ENCODE measurements at regions not wholly inside any gene's neighbourhood (a gene's known extent, or its start where the extent isn't known, plus 50 kb on each side); places are given as distances from the start of the nearest gene placed in this dataset.
"Not testable (repeated sequence)": the region's sequence is repeated elsewhere in the genome, so short reads cannot be mapped to it uniquely, and the experiment has no call there.

DNA sequence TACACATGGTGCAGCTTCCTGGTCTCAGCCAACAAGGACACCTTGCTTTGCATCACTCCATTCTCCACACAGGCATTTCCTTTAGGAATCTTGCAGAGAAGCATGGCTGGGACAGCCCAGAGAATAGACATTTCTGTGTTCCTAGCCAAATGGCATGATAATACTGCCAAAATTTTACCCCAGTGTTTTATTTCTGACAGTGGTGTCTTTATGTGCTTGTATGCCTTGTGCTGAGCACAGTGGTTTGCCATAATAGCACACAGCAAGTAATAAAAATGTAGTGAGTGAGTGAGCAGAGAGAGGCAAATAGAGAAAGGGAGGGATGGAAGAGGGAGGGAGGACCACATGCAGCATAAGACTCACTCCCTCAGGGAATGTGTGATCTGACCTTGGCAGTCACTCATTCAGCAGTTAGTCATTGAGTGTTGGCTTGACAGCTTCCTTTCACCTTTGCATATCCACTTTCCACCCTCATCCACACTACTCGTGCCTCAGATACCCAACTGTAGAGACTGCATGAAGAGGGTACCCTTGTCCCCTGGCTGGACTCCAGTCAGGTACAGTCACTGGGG lies 212.8 kb upstream of the CCDC196 start:
- DNase-seq (ENCODE audit: low spot score) = no peak

- not testable (repeated sequence) for DNase-seq (ENCODE audit: low spot score)
Observed at GRCh38 chr14:66278418-66278817, 207.8 kb upstream of the CCDC196 start.

- no peak for DNase-seq (ENCODE audit: low spot score)
Observed at GRCh38 chr14:66281036-66281776, 205.0 kb upstream of the CCDC196 start.

GRCh38 chr14:66284346-66284745 lies 201.8 kb upstream of the CCDC196 start:
- DNase-seq (ENCODE audit: low spot score) = no peak

DNA sequence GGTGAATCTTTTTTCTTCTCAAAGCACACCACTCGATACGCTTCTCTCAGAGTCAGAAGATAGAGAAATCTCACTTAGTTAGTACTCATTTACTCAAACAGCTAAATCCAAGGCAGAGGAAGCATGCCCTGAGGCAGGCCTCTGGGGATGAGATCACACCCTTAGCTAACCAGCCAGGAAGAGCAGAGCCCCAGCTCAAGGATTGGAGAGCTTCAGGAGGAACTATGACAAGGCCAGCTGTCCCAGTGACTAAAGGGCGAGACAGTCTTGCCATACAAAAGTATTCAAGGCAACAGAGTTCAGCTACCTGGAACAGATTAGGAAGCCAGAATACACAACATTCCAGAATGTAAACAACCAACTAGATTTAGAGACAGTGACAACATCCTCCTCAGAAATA lies 197.7 kb upstream of the CCDC196 start:
- DNase-seq (ENCODE audit: low spot score) = no peak

DNA sequence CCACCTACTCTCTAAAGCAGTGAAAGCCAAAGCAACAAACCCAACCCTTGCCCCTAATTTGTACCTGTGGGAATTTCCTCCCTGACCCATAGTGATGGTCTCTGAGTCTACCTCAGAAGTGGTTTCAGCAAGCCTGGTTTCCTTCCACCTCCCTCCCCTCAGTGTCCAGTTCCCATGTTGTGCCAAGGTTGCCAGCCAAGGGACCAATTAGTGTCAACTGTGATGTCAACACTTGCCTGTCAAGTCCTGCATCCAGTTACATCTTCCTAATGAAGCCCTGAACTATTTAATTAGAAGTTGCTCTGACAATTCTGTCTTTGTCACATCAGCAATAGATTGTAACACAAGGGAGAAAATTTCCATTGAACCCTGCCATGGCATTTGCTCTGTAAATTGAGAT lies 194.4 kb upstream of the CCDC196 start:
- DNase-seq (ENCODE audit: low spot score) = no peak

DNA sequence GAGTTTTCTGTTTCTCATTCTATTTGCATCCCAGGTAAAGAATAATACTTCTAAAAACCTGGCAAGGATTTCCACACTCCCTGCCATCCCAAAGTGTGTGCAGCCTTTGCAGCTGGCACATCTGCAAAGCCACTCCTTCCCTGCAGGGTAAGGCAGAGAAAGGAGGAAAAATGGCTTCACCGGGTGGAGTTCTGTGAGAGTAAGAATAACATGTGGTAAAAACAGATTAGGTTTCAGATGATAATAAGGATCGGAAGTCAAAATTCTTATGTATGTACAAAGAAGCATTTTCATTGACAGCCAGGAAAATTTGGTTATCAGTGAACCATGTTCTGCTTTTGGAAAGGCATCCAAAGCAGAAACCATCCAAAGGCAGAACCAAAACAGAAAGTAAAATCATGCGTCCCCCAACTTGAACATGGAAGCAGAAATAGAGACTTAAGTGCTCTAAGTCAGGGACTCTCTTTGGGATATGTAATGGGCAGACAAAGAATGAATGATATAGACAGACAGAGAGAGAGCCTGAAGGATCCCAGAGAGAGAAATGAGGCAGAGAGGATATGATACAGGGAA lies 192.6 kb upstream of the CCDC196 start:
- DNase-seq (ENCODE audit: low spot score) = no peak

- no peak for DNase-seq (ENCODE audit: low spot score)
Observed at GRCh38 chr14:66295386-66295785, 190.8 kb upstream of the CCDC196 start.

GRCh38 chr14:66300886-66301285 lies 185.3 kb upstream of the CCDC196 start:
- no peak for DNase-seq (ENCODE audit: low spot score)

GRCh38 chr14:66306101-66306500 lies 180.1 kb upstream of the CCDC196 start:
- no peak for DNase-seq (ENCODE audit: low spot score)

GRCh38 chr14:66311058-66311457 lies 175.1 kb upstream of the CCDC196 start:
- no peak for DNase-seq (ENCODE audit: low spot score)

GRCh38 chr14:66311990-66312389 lies 174.2 kb upstream of the CCDC196 start:
- no peak for DNase-seq (ENCODE audit: low spot score)

DNA sequence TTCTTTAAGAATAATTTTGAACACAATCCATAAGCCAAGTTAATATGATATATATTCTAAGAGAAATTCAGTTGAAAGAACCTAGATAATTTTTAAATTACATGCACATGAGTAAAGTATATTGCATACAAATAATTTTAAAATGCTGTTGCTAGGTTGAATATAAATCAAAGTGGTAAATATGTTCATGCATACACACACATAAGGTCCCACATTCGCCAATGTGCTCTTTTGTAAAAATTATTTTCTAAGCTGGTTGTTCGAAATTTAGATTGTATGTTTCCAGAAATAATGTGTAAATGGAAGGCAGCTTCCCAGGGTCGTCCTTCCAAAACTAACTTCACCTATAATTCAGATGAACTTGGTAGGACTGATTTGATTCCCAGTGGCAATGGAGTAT lies 173.7 kb upstream of the CCDC196 start:
- no peak for DNase-seq (ENCODE audit: low spot score)

GRCh38 chr14:66315098-66315497 lies 171.1 kb upstream of the CCDC196 start:
- no peak for DNase-seq (ENCODE audit: low spot score)

DNA sequence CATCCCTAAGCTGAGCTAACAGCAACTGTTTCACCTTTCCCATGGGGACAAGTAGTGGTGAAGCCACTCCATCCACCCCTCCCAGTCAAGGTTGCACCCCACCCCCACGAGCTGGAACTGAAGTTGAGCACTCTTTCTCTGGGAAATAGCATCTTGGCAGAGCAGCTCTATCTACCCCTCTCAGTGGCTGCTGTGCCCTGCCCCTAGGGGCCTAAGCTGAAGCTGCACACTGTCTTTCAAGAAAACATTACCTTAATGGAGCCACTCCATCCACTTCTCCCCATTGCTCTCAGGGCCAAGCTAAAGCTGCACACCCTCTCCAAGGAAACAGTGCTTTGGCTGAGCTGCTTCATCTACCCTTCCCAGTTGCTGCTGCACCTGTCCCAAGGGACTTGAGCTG lies 170.6 kb upstream of the CCDC196 start:
- no peak for DNase-seq (ENCODE audit: low spot score)

GRCh38 chr14:66322564-66322963 lies 163.6 kb upstream of the CCDC196 start:
- no peak for DNase-seq (ENCODE audit: low spot score)

- DNase-seq (ENCODE audit: low spot score) = no peak
Observed at GRCh38 chr14:66330228-66330627, 155.9 kb upstream of the CCDC196 start.

- no peak for DNase-seq (ENCODE audit: low spot score)
Observed at GRCh38 chr14:66330916-66331315, 155.3 kb upstream of the CCDC196 start.

GRCh38 chr14:66333293-66333692 lies 152.9 kb upstream of the CCDC196 start:
- not testable (repeated sequence) for DNase-seq (ENCODE audit: low spot score)

GRCh38 chr14:66341239-66341638 lies 144.9 kb upstream of the CCDC196 start:
- no peak for DNase-seq (ENCODE audit: low spot score)

GRCh38 chr14:66345986-66346385 lies 140.2 kb upstream of the CCDC196 start:
- no peak for DNase-seq (ENCODE audit: low spot score)

- DNase-seq (ENCODE audit: low spot score) = no peak
Observed at GRCh38 chr14:66351310-66351709, 134.9 kb upstream of the CCDC196 start.

GRCh38 chr14:66359500-66359899 lies 126.7 kb upstream of the CCDC196 start:
- no peak for DNase-seq (ENCODE audit: low spot score)

All from ecto neural progenitor cell (in vitro differentiated cells).